Fibroblast of villous mesenchyme (primary cell): ENCODE measurements at regions not wholly inside any gene's neighbourhood (a gene's known extent, or its start where the extent isn't known, plus 50 kb on each side); places are given as distances from the start of the nearest gene placed in this dataset.
A peak's percentile ranks its signal among the peaks of the same experiment; 100 is the strongest.

ENCODE experiments used
- DNase-seq: peaks from one replicate; pipeline ENCODE4 v3.0.0-alpha.2; 2010; ENCODE audit warnings: low read depth
- H3K4me3 ChIP-seq: 2 replicates; pipeline ENCODE4 v1.5.1; 2011; ENCODE audit warnings: low read depth, mild to moderate bottlenecking, low read length
- TF ChIP-seq, protein P1 (sequence below): IDR thresholded peaks from 2 replicates; pipeline ENCODE4 v1.5.1; 2012; ENCODE audit warnings: low read depth, mild to moderate bottlenecking, low read length; ENCODE audit not compliant: insufficient read depth

DNA sequence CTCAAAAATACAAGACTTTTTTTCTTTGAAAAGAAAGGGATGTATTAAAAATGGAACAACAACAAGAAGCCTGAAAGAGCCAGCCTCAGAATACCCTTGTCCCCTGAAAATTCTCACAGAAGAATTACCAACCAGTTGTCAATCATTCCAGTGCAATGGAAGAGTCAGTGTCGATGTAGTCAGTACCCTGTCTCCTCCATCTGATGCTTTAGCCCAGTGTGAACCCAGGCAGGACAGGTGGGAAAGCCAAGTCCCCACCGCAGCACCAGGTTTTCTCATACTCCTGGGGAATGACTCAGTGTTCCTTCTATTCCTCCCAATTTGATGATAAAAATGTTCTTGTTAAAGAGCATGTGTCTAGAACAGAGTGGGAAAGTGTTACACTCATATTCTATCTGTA, 332.0 kb upstream of the CHAC2 start:
- DNase-seq: no peak
- H3K4me3 ChIP-seq: no peak overlapping the region
- TF ChIP-seq, protein P1, sequence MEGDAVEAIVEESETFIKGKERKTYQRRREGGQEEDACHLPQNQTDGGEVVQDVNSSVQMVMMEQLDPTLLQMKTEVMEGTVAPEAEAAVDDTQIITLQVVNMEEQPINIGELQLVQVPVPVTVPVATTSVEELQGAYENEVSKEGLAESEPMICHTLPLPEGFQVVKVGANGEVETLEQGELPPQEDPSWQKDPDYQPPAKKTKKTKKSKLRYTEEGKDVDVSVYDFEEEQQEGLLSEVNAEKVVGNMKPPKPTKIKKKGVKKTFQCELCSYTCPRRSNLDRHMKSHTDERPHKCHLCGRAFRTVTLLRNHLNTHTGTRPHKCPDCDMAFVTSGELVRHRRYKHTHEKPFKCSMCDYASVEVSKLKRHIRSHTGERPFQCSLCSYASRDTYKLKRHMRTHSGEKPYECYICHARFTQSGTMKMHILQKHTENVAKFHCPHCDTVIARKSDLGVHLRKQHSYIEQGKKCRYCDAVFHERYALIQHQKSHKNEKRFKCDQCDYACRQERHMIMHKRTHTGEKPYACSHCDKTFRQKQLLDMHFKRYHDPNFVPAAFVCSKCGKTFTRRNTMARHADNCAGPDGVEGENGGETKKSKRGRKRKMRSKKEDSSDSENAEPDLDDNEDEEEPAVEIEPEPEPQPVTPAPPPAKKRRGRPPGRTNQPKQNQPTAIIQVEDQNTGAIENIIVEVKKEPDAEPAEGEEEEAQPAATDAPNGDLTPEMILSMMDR: no peak

DNA sequence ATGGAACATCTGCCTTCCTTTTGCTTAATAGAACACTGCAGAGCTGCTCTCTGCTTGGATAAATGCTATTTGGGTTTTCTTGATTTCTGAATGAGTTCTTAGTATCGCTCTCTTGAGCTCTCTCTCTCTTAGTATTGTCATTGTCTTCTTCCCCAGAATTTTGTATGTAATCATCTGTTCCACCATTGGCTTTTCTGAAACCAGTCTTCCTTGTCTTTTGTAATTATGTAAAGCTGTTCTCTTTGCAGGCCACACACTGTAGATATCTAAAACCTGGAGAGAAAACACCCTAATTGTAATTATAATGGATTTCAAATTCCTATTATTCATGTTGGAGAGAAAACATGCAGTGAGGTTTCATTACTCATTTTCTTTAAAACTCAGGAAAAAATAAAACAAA, 333.1 kb upstream of the CHAC2 start:
- DNase-seq: no peak
- TF ChIP-seq, protein P1: no peak
- no peak overlapping the region for H3K4me3 ChIP-seq

DNA sequence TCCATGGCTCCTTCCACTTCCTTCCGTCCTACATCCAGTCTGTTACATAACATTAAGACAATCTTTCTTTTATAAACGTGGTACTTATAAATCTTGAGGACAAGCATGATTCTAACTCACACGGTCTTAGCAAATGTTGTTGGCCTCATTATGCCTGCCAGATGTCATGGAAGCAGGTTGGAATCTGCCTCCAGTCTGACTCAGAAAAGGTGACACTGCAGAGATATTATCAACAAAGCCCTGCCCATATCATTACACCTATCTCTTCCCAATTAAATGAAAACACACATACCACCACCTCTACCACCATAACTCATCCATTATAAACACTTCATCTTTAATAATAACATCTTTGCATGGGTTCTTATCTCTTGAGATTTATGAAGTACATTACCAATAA, 334.7 kb upstream of the CHAC2 start:
- TF ChIP-seq, protein P1: no peak
- H3K4me3 ChIP-seq: no peak overlapping the region
- no peak for DNase-seq

DNA sequence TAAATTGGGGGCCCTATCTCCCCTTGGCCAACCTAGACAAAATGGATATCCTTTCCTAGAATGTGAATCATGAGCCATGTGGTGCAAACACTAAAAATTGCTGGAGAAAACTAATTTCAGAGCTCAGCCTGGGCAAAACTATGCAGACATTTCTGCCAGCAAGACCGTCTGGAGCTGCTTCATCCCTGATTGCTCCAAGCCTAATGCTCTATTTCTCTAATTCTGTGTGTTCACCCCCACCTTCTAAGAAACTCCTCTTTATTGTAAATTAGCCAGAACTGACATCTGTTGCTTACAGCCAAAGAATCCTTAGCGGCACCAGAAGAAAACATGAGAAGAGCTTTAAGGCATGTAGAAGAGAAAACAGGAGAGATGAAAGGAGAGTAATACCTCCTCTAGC, 337.7 kb upstream of the CHAC2 start:
- TF ChIP-seq, protein P1: no peak
- no peak for DNase-seq
- no peak overlapping the region for H3K4me3 ChIP-seq

DNA sequence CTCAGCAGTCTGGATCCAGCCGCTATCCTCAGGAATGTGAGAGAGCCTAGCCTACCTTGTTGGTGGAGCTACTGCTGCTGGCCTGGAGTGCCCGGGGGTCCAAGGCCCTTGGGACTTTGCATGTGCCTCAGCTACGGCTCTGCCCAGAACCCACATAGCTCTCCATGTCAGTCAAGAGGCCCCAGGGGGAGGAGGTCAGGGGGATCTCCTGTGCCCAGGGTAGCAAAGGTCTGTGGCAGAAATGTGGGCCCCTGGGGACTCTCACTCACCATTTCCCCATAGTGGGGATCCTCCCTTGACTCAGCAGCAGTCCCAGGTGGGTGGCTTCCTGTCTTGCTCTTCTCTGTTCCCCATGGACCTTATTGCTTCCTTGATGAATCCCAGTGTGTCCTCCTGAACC, 342.7 kb upstream of the CHAC2 start:
- no peak for DNase-seq
- TF ChIP-seq, protein P1: no peak
- H3K4me3 ChIP-seq: no peak overlapping the region

DNA sequence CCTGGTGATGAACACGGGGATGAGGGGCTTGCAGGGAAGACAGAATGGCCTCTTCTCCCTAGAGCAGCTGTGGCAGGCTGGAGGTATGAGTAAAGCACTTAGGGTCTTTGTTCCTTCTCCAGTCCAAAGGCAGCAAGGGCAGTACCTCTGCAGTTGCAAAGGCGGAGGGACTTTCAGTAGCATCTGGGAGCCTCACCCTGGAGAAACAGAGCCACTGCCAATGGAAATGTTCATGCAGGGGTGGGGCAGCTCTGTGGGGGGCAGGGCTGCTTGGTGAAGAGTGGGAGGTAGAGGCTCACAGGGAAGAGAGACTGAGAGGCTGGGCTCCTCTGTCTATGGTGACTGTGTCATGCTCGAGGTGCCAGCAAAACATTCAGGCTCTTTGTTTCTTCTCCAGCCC, 344.1 kb upstream of the CHAC2 start:
- no peak for DNase-seq

DNA sequence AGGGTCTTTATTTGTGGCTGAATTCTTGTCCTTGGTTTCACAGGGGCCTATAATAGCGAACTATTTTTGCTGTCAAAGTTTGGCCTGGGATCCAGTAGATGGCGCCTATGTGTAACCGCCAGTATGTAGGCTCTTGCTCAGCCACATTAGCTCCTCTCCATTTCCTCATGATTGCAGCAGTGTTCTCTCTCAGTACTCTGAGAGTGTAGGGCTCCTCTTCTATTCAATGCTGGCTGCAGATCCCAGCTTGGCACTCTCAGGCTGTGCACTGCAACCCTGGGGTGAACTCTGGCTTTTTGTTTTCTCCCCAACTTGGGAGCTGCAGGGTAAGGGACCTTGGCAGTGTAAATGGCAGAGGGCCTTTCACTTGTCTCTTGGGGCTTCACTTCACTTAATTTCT, 344.6 kb upstream of the CHAC2 start:
- no peak overlapping the region for H3K4me3 ChIP-seq
- DNase-seq: peak; percentile 71
- TF ChIP-seq, protein P1: peak; percentile 68

More for the DNA sequence above, 344.1 kb upstream of the CHAC2 start:
- H3K4me3 ChIP-seq: no peak overlapping the region
- TF ChIP-seq, protein P1: no peak
